ENCODE measurements at regions not wholly inside any gene's neighbourhood (a gene's known extent, or its start where the extent isn't known, plus 50 kb on each side); places are given as distances from the start of the nearest gene placed in this dataset.

GRCh38 chr5:9781890-9782289, 151.7 kb upstream of the TAS2R1 start (continued):
- TF ChIP-seq GRHL1 (CRISPR knock-in tag; conservative IDR thresholded peaks at IDR 0.05) = no peak
- no peak for TF ChIP-seq HNRNPLL (IDR thresholded peaks at IDR 0.05; ENCODE audit: low read depth, low read length, poor library complexity, severe bottlenecking)
- TF ChIP-seq AKAP8 (CRISPR knock-in tag; IDR thresholded peaks at IDR 0.05) = no peak

GRCh38 chr5:9781275-9781674, 151.1 kb upstream of the TAS2R1 start:
- Histone ChIP-seq H3K4me1 (ENCODE audit: insufficient read depth, low read length) (no peaks in the 10 kb centered on the region), H2AFZ (ENCODE audit: low read length) (no peak overlapping the region), H3K79me2 (ENCODE audit: insufficient read depth, low read length) (no peaks in the 10 kb centered on the region), H3K27ac (ENCODE audit: extremely low read length, insufficient read depth, low read length) (no peak overlapping the region), H3K9ac (ENCODE audit: insufficient read depth, low read depth, low read length) (no peak overlapping the region), H3K9me3 (ENCODE audit: low read length) (no peaks in the 10 kb centered on the region), H4K20me1 (ENCODE audit: insufficient read depth, low read length) (no peaks in the 10 kb centered on the region), H3K27me3 (ENCODE audit: control insufficient read depth in 1 of 2, insufficient read depth in 2 of 2, low read length in 2 of 2) (no peaks in the 10 kb centered on the region), H3K4me2 (ENCODE audit: low read depth, low read length) (no peak overlapping the region), H3K4me3 (replicated peaks in 1 of 3; ENCODE audit: insufficient read depth in 1 of 3, low read depth in 2 of 3, low read length in 3 of 3) (no peak overlapping the region), H3K36me3 (replicated peaks in 1 of 2; ENCODE audit: control insufficient read depth in 1 of 2, insufficient read depth in 2 of 2, low read length in 2 of 2) (no peaks in the 10 kb centered on the region)
- POLR2A ChIA-PET = no interaction called here
- peak; percentile 24; the same call in 1 of the 2 replicates for TF ChIP-seq CEBPB (IDR thresholded peaks at IDR 0.05; ENCODE audit: borderline replicate concordance, low read depth, low read length)
- no peak for TF ChIP-seq KAT8 (CRISPR knock-in tag; IDR thresholded peaks at IDR 0.05)
- CTCF ChIA-PET (ENCODE audit: low intra/inter-chr PET ratio, low total read pairs) = no interaction called here
- no peak for FAIRE-seq
- in situ Hi-C loops (cut with HindIII; ENCODE audit: extremely low pct_ligation_motif_present, low pct_unique_long_range_greater_than_20kb) (no loop called here), intact Hi-C loops (cut with micrococcal nuclease; ENCODE audit: unreplicated experiment) (no loop called here)
- 0% methylated on average over 2 of the region's 2 CpGs for WGBS (ENCODE audit: low lambda C conversion rate)
- no TSS peak for BruUV-seq (replicated peaks)
- ATAC-seq = no peak
- DNase-seq (ENCODE audit: low spot score) = no peak

DNA sequence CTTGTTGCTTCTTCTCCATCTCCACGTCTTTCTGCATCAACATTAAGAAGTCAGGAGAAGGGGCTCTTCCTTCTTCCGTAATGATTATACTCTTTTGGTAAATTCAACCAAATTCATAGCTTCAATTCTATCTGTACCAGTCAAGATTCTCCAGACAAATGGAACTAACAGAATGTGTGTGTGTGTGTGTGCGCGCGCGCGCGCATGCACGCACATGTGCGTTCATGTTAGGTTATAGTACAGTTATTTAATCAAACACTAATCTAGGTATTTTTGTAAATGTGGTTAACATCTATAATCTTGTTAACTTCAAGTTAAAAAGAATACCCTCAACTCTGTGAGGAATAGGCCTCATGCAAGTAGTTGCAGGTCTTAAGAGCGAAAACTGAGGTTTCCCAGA, 150.3 kb upstream of the TAS2R1 start:
- WGBS (ENCODE audit: low lambda C conversion rate) = 76% methylated on average over 11 of the region's 11 CpGs
- POLR2A ChIA-PET = no interaction called here
- no peak overlapping the region for H3K4me2 ChIP-seq (ENCODE audit: low read depth, low read length)
- CTCF ChIA-PET (ENCODE audit: low intra/inter-chr PET ratio, low total read pairs) = no interaction called here
- no peaks in the 10 kb centered on the region for H3K79me2 ChIP-seq (ENCODE audit: insufficient read depth, low read length)
- no peak for DNase-seq (ENCODE audit: low spot score)
- FAIRE-seq = no peak
- intact Hi-C loops (cut with micrococcal nuclease; ENCODE audit: unreplicated experiment) = no loop called here
- no peak for ATAC-seq
- H3K4me3 ChIP-seq (replicated peaks in 1 of 3; ENCODE audit: insufficient read depth in 1 of 3, low read depth in 2 of 3, low read length in 3 of 3) = no peak overlapping the region
- in situ Hi-C loops (cut with HindIII; ENCODE audit: extremely low pct_ligation_motif_present, low pct_unique_long_range_greater_than_20kb) = no loop called here
- H2AFZ ChIP-seq (ENCODE audit: low read length) = no peak overlapping the region
- H4K20me1 ChIP-seq (ENCODE audit: insufficient read depth, low read length) = no peaks in the 10 kb centered on the region
- no peaks in the 10 kb centered on the region for H3K4me1 ChIP-seq (ENCODE audit: insufficient read depth, low read length)
- no peaks in the 10 kb centered on the region for H3K36me3 ChIP-seq (replicated peaks in 1 of 2; ENCODE audit: control insufficient read depth in 1 of 2, insufficient read depth in 2 of 2, low read length in 2 of 2)
- H3K27me3 ChIP-seq (ENCODE audit: control insufficient read depth in 1 of 2, insufficient read depth in 2 of 2, low read length in 2 of 2) = no peaks in the 10 kb centered on the region
- no peak overlapping the region for H3K27ac ChIP-seq (ENCODE audit: extremely low read length, insufficient read depth, low read length)
- BruUV-seq (replicated peaks) = no TSS peak
- H3K9ac ChIP-seq (ENCODE audit: insufficient read depth, low read depth, low read length) = no peak overlapping the region
- H3K9me3 ChIP-seq (ENCODE audit: low read length) = no peaks in the 10 kb centered on the region
- TF ChIP-seq ZNF839 (CRISPR knock-in tag; IDR thresholded peaks at IDR 0.05; ENCODE audit: borderline replicate concordance) (no peak), THAP9 (CRISPR knock-in tag; IDR thresholded peaks at IDR 0.05; ENCODE audit: borderline replicate concordance) (no peak), ZNF562 (CRISPR knock-in tag; IDR thresholded peaks at IDR 0.05; ENCODE audit: borderline replicate concordance) (no peak), HIVEP1 (CRISPR knock-in tag; IDR thresholded peaks at IDR 0.05) (no peak), ZNF224 (CRISPR knock-in tag; IDR thresholded peaks at IDR 0.05) (no peak), DNMT3B (CRISPR knock-in tag; conservative IDR thresholded peaks at IDR 0.05) (no peak)
- TF ChIP-seq, protein P1, sequence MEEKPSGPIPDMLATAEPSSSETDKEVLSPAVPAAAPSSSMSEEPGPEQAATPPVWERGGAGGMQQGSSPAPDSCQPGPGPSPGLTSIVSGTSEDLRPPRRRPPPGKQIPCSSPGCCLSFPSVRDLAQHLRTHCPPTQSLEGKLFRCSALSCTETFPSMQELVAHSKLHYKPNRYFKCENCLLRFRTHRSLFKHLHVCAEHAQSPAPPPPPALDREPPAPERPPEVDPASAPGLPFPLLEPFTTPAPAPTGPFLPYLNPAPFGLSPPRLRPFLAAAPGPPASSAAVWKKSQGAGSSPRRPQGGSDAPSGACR (CRISPR knock-in tag; IDR thresholded peaks at IDR 0.05) = no peak
- TF ChIP-seq, protein P2, sequence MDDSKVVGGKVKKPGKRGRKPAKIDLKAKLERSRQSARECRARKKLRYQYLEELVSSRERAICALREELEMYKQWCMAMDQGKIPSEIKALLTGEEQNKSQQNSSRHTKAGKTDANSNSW (CRISPR knock-in tag; IDR thresholded peaks at IDR 0.05; ENCODE audit: borderline replicate concordance) = no peak
